ENCODE measurements at regions not wholly inside any gene's neighbourhood (a gene's known extent, or its start where the extent isn't known, plus 50 kb on each side); places are given as distances from the start of the nearest gene placed in this dataset.

DNA sequence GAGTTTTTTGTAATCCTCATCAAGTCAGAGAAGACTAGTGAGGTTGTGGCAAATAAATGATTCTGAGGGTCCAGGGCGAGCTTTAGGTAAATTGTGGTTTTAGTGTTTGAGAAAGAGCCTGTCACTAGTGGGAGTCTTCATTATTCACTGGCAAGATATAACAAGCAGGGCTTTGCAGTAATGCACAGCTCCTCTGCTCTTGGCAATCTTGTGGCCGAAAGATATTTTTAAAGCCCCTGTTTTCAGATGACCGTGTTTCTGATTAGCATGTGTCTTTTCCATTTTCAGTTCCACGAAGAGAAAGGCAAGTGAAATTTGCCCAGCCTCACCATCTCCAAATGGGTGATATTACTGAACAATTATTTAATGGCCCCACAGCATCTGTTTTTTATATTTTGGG is 154.0 kb upstream of the BCL6 start:
- TF ChIP-seq, protein P1, sequence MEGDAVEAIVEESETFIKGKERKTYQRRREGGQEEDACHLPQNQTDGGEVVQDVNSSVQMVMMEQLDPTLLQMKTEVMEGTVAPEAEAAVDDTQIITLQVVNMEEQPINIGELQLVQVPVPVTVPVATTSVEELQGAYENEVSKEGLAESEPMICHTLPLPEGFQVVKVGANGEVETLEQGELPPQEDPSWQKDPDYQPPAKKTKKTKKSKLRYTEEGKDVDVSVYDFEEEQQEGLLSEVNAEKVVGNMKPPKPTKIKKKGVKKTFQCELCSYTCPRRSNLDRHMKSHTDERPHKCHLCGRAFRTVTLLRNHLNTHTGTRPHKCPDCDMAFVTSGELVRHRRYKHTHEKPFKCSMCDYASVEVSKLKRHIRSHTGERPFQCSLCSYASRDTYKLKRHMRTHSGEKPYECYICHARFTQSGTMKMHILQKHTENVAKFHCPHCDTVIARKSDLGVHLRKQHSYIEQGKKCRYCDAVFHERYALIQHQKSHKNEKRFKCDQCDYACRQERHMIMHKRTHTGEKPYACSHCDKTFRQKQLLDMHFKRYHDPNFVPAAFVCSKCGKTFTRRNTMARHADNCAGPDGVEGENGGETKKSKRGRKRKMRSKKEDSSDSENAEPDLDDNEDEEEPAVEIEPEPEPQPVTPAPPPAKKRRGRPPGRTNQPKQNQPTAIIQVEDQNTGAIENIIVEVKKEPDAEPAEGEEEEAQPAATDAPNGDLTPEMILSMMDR (IDR thresholded peaks at IDR 0.05; ENCODE audit: insufficient read depth, low read depth, low read length, missing control alignments): no peak
- H3K4me3 ChIP-seq (ENCODE audit: low read length): no peak overlapping the region
- DNase-seq (ENCODE audit: low read depth): no peak

GRCh38 chr3:187900993-187901755 is 155.9 kb upstream of the BCL6 start:
- no peak for DNase-seq (ENCODE audit: low read depth)
- TF ChIP-seq, protein P1 (IDR thresholded peaks at IDR 0.05; ENCODE audit: insufficient read depth, low read depth, low read length, missing control alignments): no peak
- no peak overlapping the region for H3K4me3 ChIP-seq (ENCODE audit: low read length)

GRCh38 chr3:187902041-187902471 is 156.8 kb upstream of the BCL6 start:
- H3K4me3 ChIP-seq (ENCODE audit: low read length): no peak overlapping the region
- DNase-seq (ENCODE audit: low read depth): no peak
- TF ChIP-seq, protein P1 (IDR thresholded peaks at IDR 0.05; ENCODE audit: insufficient read depth, low read depth, low read length, missing control alignments): no peak

DNA sequence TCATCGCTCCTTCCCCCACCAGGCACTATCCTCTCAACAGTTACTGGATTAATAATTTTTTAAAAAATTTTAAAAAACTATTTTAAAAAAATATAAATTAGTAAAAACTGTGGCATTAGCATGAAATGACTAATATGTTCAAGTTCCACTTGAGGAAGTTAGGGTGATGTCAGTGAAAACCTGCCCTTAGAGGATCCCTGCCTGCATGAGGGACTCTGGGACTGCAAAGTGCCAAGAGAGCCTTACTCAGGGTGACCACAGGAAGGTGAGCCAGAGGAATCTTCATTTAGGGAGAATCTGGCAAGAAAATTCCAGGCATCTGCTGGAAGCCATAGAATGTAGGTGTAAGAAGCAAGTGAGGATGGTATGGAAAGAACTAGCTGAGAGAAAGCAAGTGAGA is 157.7 kb upstream of the BCL6 start:
- TF ChIP-seq, protein P1 (IDR thresholded peaks at IDR 0.05; ENCODE audit: insufficient read depth, low read depth, low read length, missing control alignments): no peak

DNA sequence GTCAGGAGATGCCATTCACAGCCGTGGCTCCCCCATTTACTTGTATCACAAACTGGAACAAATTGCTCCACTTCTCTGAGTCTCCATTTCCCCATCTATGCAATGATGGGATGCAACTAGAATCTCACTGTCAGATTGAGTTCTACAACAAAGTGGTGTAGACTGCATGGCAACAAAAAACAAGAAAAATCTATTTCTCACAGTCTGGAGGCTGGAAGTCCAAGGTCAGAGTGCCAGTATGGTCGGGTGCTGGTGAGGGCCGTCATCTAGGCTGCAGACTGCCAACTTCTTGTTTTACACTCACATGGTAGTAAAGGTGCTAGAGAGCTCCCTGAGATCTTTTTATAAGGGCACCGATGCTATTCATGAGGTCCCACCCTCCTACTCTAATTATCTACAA is 158.4 kb upstream of the BCL6 start:
- no peak for DNase-seq (ENCODE audit: low read depth)
- no peak overlapping the region for H3K4me3 ChIP-seq (ENCODE audit: low read length)
- TF ChIP-seq, protein P1 (IDR thresholded peaks at IDR 0.05; ENCODE audit: insufficient read depth, low read depth, low read length, missing control alignments): no peak

More for the DNA sequence above, 157.7 kb upstream of the BCL6 start:
- DNase-seq (ENCODE audit: low read depth): no peak
- H3K4me3 ChIP-seq (ENCODE audit: low read length): no peak overlapping the region

- no peak overlapping the region for H3K4me3 ChIP-seq (ENCODE audit: low read length)
- no peak for DNase-seq (ENCODE audit: low read depth)
- TF ChIP-seq, protein P1 (IDR thresholded peaks at IDR 0.05; ENCODE audit: insufficient read depth, low read depth, low read length, missing control alignments): no peak
These were observed 161.1 kb upstream of the BCL6 start for GRCh38 chr3:187906416-187906815.

DNA sequence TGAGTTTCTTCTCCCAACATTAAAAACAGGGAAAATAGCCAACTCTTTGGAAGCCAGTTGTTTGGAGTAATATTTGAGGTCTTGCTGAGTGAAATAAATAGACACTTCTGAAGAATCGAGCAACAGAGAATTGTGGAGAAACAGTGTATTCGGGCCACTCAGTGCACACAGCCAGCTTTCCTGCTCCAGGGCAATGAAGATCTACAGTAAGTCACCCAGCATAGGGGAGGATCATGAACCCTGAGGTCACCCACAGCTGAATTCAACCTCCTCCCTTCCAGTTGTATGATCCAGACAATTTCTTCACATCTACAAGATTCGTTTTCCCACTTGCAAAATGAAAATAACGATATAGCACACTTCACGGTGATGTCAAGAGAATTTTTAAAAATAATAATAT is 161.7 kb upstream of the BCL6 start:
- DNase-seq (ENCODE audit: low read depth): no peak
- TF ChIP-seq, protein P1 (IDR thresholded peaks at IDR 0.05; ENCODE audit: insufficient read depth, low read depth, low read length, missing control alignments): no peak
- H3K4me3 ChIP-seq (ENCODE audit: low read length): no peak overlapping the region
